ENCODE measurements at regions not wholly inside any gene's neighbourhood (a gene's known extent, or its start where the extent isn't known, plus 50 kb on each side); places are given as distances from the start of the nearest gene placed in this dataset.

DNA sequence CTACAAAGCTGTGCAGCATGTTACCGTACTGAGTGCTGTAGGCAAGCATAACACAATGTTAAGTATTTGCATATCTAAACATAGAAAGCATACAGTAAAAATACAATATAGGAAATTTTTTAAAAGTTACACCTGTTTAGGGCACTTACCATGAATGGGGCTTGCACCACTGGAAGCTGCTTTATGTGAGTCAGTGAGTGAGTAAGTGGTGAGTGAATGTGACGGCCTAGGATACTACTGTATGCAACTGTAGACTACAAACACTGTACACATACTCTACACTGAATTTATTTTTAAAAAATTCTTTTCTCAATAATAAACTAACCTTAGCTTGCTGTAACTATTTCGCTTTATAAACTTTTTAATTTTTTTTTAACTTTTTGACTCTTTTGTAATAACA lies 82.1 kb upstream of the FSCB start (continued):
- no peak for TF ChIP-seq TCF4 (CRISPR knock-in tag; IDR thresholded peaks at IDR 0.05; ENCODE audit: borderline replicate concordance)

DNA sequence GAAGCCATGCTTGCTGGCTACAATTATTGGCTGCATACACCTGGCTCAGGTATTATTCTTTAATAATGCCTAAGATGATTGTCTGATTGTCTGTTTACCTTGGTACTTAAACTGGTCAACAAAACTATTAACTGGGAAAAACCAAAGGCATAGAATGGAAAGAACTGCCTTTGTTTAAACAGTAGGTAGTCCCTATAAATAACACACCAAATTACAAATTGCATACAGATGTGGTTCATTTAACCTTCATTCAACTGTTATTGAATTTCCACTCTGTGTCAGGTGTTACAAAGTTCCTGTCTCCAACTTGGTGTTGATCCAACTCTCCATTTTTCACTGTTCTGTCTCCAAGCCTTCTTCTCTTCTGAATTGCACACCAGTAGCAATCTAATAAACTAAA lies 79.8 kb upstream of the FSCB start:
- ATAC-seq, result no peak
- TF ChIP-seq TCF4 (CRISPR knock-in tag; IDR thresholded peaks at IDR 0.05; ENCODE audit: borderline replicate concordance) (no peak), ZFP3 (CRISPR knock-in tag; IDR thresholded peaks at IDR 0.05) (no peak), BACH2 (CRISPR knock-in tag; IDR thresholded peaks at IDR 0.05; ENCODE audit: borderline replicate concordance) (no peak)
- TF ChIP-seq, protein P1, sequence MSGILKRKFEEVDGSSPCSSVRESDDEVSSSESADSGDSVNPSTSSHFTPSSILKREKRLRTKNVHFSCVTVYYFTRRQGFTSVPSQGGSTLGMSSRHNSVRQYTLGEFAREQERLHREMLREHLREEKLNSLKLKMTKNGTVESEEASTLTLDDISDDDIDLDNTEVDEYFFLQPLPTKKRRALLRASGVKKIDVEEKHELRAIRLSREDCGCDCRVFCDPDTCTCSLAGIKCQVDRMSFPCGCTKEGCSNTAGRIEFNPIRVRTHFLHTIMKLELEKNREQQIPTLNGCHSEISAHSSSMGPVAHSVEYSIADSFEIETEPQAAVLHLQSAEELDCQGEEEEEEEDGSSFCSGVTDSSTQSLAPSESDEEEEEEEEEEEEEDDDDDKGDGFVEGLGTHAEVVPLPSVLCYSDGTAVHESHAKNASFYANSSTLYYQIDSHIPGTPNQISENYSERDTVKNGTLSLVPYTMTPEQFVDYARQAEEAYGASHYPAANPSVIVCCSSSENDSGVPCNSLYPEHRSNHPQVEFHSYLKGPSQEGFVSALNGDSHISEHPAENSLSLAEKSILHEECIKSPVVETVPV (CRISPR knock-in tag; IDR thresholded peaks at IDR 0.05), result no peak

DNA sequence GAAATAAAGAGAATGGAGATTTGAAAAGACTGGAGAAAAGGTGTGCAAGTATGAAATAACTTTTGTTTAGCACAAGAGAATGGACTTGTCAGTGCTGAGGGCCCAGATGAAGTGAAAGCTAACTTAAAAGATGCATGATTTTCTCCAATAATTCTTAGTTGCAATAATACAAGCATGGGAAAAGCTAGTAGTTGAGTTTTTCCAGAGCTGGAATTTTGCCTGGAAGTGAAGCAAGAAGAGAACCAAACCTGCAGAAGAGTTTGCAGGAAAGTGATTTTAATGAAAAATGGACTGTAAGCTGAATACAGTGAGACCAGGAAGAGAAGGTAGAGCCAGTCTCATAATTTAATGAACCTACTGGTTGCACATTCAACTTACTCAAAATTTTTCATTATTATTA lies 69.3 kb upstream of the FSCB start:
- TF ChIP-seq ISL1 (CRISPR knock-in tag; IDR thresholded peaks at IDR 0.05) (no peak), ARNTL (CRISPR knock-in tag; IDR thresholded peaks at IDR 0.05; ENCODE audit: borderline replicate concordance, low read depth) (no peak), ZFP30 (CRISPR knock-in tag; IDR thresholded peaks at IDR 0.05) (no peak), ZNF565 (CRISPR knock-in tag; conservative IDR thresholded peaks at IDR 0.05; ENCODE audit: low read depth) (no peak), TCF4 (CRISPR knock-in tag; IDR thresholded peaks at IDR 0.05; ENCODE audit: borderline replicate concordance) (no peak), GLIS3 (CRISPR knock-in tag; IDR thresholded peaks at IDR 0.05) (no peak), ESRRG (CRISPR knock-in tag; IDR thresholded peaks at IDR 0.05) (no peak), TOX (CRISPR knock-in tag; IDR thresholded peaks at IDR 0.05; ENCODE audit: borderline replicate concordance) (no peak), ZNF70 (CRISPR knock-in tag; IDR thresholded peaks at IDR 0.05) (no peak), ZC3H10 (CRISPR knock-in tag; IDR thresholded peaks at IDR 0.05) (no peak), ZNF8 (CRISPR knock-in tag; IDR thresholded peaks at IDR 0.05) (no peak), ZFP3 (CRISPR knock-in tag; IDR thresholded peaks at IDR 0.05) (no peak), OSR1 (CRISPR knock-in tag; IDR thresholded peaks at IDR 0.05) (no peak), CSDC2 (CRISPR knock-in tag; IDR thresholded peaks at IDR 0.05) (no peak), RARB (CRISPR knock-in tag; IDR thresholded peaks at IDR 0.05) (no peak), SNAI2 (CRISPR knock-in tag; IDR thresholded peaks at IDR 0.05) (no peak)
- TF ChIP-seq, protein P2, sequence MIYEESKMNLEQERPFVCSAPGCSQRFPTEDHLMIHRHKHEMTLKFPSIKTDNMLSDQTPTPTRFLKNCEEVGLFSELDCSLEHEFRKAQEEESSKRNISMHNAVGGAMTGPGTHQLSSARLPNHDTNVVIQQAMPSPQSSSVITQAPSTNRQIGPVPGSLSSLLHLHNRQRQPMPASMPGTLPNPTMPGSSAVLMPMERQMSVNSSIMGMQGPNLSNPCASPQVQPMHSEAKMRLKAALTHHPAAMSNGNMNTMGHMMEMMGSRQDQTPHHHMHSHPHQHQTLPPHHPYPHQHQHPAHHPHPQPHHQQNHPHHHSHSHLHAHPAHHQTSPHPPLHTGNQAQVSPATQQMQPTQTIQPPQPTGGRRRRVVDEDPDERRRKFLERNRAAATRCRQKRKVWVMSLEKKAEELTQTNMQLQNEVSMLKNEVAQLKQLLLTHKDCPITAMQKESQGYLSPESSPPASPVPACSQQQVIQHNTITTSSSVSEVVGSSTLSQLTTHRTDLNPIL (CRISPR knock-in tag; IDR thresholded peaks at IDR 0.05; ENCODE audit: low read depth), result no peak
- TF ChIP-seq, protein P3, sequence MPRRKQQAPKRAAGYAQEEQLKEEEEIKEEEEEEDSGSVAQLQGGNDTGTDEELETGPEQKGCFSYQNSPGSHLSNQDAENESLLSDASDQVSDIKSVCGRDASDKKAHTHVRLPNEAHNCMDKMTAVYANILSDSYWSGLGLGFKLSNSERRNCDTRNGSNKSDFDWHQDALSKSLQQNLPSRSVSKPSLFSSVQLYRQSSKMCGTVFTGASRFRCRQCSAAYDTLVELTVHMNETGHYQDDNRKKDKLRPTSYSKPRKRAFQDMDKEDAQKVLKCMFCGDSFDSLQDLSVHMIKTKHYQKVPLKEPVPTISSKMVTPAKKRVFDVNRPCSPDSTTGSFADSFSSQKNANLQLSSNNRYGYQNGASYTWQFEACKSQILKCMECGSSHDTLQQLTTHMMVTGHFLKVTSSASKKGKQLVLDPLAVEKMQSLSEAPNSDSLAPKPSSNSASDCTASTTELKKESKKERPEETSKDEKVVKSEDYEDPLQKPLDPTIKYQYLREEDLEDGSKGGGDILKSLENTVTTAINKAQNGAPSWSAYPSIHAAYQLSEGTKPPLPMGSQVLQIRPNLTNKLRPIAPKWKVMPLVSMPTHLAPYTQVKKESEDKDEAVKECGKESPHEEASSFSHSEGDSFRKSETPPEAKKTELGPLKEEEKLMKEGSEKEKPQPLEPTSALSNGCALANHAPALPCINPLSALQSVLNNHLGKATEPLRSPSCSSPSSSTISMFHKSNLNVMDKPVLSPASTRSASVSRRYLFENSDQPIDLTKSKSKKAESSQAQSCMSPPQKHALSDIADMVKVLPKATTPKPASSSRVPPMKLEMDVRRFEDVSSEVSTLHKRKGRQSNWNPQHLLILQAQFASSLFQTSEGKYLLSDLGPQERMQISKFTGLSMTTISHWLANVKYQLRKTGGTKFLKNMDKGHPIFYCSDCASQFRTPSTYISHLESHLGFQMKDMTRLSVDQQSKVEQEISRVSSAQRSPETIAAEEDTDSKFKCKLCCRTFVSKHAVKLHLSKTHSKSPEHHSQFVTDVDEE (CRISPR knock-in tag; IDR thresholded peaks at IDR 0.05), result no peak
- TF ChIP-seq, protein P4, sequence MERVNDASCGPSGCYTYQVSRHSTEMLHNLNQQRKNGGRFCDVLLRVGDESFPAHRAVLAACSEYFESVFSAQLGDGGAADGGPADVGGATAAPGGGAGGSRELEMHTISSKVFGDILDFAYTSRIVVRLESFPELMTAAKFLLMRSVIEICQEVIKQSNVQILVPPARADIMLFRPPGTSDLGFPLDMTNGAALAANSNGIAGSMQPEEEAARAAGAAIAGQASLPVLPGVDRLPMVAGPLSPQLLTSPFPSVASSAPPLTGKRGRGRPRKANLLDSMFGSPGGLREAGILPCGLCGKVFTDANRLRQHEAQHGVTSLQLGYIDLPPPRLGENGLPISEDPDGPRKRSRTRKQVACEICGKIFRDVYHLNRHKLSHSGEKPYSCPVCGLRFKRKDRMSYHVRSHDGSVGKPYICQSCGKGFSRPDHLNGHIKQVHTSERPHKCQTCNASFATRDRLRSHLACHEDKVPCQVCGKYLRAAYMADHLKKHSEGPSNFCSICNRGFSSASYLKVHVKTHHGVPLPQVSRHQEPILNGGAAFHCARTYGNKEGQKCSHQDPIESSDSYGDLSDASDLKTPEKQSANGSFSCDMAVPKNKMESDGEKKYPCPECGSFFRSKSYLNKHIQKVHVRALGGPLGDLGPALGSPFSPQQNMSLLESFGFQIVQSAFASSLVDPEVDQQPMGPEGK (CRISPR knock-in tag; IDR thresholded peaks at IDR 0.05; ENCODE audit: borderline replicate concordance), result no peak
- TF ChIP-seq, protein P5, sequence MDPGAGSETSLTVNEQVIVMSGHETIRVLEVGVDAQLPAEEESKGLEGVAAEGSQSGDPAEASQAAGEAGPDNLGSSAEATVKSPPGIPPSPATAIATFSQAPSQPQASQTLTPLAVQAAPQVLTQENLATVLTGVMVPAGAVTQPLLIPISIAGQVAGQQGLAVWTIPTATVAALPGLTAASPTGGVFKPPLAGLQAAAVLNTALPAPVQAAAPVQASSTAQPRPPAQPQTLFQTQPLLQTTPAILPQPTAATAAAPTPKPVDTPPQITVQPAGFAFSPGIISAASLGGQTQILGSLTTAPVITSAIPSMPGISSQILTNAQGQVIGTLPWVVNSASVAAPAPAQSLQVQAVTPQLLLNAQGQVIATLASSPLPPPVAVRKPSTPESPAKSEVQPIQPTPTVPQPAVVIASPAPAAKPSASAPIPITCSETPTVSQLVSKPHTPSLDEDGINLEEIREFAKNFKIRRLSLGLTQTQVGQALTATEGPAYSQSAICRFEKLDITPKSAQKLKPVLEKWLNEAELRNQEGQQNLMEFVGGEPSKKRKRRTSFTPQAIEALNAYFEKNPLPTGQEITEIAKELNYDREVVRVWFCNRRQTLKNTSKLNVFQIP (CRISPR knock-in tag; IDR thresholded peaks at IDR 0.05; ENCODE audit: borderline replicate concordance, low read depth), result no peak
- no peak for ATAC-seq

All from SK-N-SH treated with all-trans-retinoic acid at 6 μM for 48 hours (cell line).